Stomach (tissue), 8 donors: ENCODE measurements at regions not wholly inside any gene's neighbourhood (a gene's known extent, or its start where the extent isn't known, plus 50 kb on each side); places are given as distances from the start of the nearest gene placed in this dataset.
A peak's percentile ranks its signal among the peaks of the same experiment; 100 is the strongest.

Experiments used
- DNase-seq, 2 donors: peaks; one replicate each; pipeline versions ENCODE4 v3.0.0 to v3.0.0-alpha.2; 2013 to 2019
- H3K27ac ChIP-seq, 5 donors: fragments of 200-600 bp in 4 of 5; sonication (generic) in 4 of 5; one replicate each; pipeline ENCODE4 v1.5.1; 2013 to 2019; ENCODE audit warnings: mild to moderate bottlenecking in 1 of 5, moderate library complexity in 1 of 5
- H3K27me3 ChIP-seq, 3 donors: fragments of 200-600 bp; sonication (generic); one replicate each; pipeline ENCODE4 v1.5.1; 2017 to 2019; ENCODE audit warnings: mixed run types in 1 of 3
- H3K36me3 ChIP-seq, 4 donors: fragments of 200-600 bp; sonication (generic); 1 replicate in 3 of 4; 2 replicates in 1 of 4; pipeline ENCODE4 v1.5.1; 2016 to 2019
- H3K4me1 ChIP-seq, 4 donors: fragments of 200-600 bp; sonication (generic); one replicate each; pipeline ENCODE4 v1.5.1; 2016 to 2019
- H3K4me3 ChIP-seq, 4 donors: fragments of 200-600 bp; sonication (generic) in 3 of 4; one replicate each; pipeline ENCODE4 v1.5.1; 2016 to 2019; ENCODE audit warnings: mild to moderate bottlenecking in 1 of 4
- H3K9me3 ChIP-seq, 4 donors: fragments of 200-600 bp; sonication (generic); one replicate each; pipeline ENCODE4 v1.5.1; 2016 to 2019
- EP300 ChIP-seq: sonication (generic); formaldehyde crosslinking; IDR thresholded peaks from one replicate; pipeline ENCODE4 v1.6.1; 2017; ENCODE audit warnings: antibody characterized with exemption
- POLR2A ChIP-seq, 4 donors: fragments of 450-650 bp; IDR thresholded peaks; one replicate each; pipeline ENCODE4 v1.6.1; 2016; ENCODE audit warnings: antibody characterized with exemption in 4 of 4, control low read depth in 2 of 4, mild to moderate bottlenecking in 1 of 4, moderate library complexity in 1 of 4
- POLR2AphosphoS5 ChIP-seq, 3 donors: sonication (generic); formaldehyde crosslinking; IDR thresholded peaks; one replicate each; pipeline ENCODE4 v1.6.1; 2016; ENCODE audit warnings: antibody characterized with exemption in 3 of 3
- WGBS, 5 donors: extraction: QIAGEN DNeasy Blood & Tissue Kit in 3 of 5; methylation state at CpG; one replicate each; pipeline versions ENCODE4 v1.1.5 to v1.1.7; 2013 to 2018; 5-methylcytosine and 5-hydroxymethylcytosine counted together
- intact Hi-C: fragments of 100-400 bp; cut with DNase I; formaldehyde crosslinking; loops from one replicate; pipeline ENCODE4 v1.15.1; 2023; ENCODE audit warnings: low total_unique reads
- TF ChIP-seq, protein P1 (sequence below), 7 experiments: fragments of 450-650 bp in 4 of 7; fragments of 200-600 bp in 3 of 7; sonication (generic) in 3 of 7; IDR thresholded peaks; one replicate each; pipeline ENCODE4 v1.5.1; 2016 to 2019; ENCODE audit warnings: antibody characterized with exemption in 7 of 7, control low read depth in 2 of 7, mild to moderate bottlenecking in 1 of 7
- donor health status: healthy with polysubstance abuse.
- donor health status: Bipolar disorder and iron deficiency.
- donor health status: healthy.

GRCh38 chr14:89654998-89655397, 238.0 kb upstream of the FOXN3 start:
- TF ChIP-seq POLR2AphosphoS5 (IDR thresholded peaks at IDR 0.05) (peak in 2 of 3 donors; percentile 54 to 59), EP300 (no peak)
- H3K4me3 ChIP-seq, result no peak overlapping the region
- H3K27me3 ChIP-seq, result no peaks in the 10 kb centered on the region
- intact Hi-C loops, result no loop called here
- no peaks in the 10 kb centered on the region for H3K9me3 ChIP-seq
- WGBS, 5 donors, result 19 to 50% (median 34%) methylated on average over 1 of the region's 1 CpG
- H3K27ac ChIP-seq, result no peak overlapping the region
- H3K4me1 ChIP-seq, result peaks cover 0 to 28% (median 16%) of the 10 kb centered on the region in 4 donors
- H3K36me3 ChIP-seq, result no peaks in the 10 kb centered on the region
- no peak for DNase-seq

- no peaks in the 10 kb centered on the region for H3K27me3 ChIP-seq
- peak overlapping the region in 1 of 5 donors; percentile 18 for H3K27ac ChIP-seq
- peaks cover 0 to 31% (median 10%) of the 10 kb centered on the region in 4 donors for H3K4me1 ChIP-seq
- 46 to 67% (median 52%) methylated on average over 4 of the region's 4 CpGs for WGBS, 5 donors
- no peaks in the 10 kb centered on the region for H3K36me3 ChIP-seq
- no peak overlapping the region for H3K4me3 ChIP-seq
- no peak for TF ChIP-seq POLR2A (IDR thresholded peaks at IDR 0.05)
- intact Hi-C loops, result no loop called here
- no peaks in the 10 kb centered on the region for H3K9me3 ChIP-seq
- DNase-seq, result no peak
These were observed 235.3 kb upstream of the FOXN3 start for GRCh38 chr14:89652352-89652751.

DNA sequence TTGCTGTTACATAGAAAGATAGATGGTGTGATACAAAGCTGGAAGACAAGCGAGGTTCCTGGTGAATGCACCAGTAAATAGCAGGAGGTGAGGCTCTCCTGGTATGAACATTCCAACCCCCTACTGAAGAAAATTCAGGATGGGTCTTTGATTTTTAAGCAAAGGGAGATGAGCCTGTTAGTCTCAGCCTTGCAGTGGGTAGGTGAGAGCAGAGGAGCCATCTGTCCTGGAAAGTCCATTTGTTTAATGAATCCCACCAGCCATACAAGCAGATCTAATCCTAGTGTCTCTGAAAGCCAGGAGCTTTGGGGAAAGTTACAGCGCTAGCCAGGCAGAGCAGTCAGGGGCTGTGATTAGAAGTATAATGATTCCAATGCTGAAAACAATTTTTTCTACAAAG, 234.8 kb upstream of the FOXN3 start:
- H3K36me3 ChIP-seq, result no peaks in the 10 kb centered on the region
- no peak for DNase-seq
- intact Hi-C loops, result no loop called here
- H3K4me3 ChIP-seq, result no peak overlapping the region
- H3K4me1 ChIP-seq, result peaks cover 0 to 31% (median 10%) of the 10 kb centered on the region in 4 donors
- H3K9me3 ChIP-seq, result no peaks in the 10 kb centered on the region
- peak overlapping the region in 1 of 5 donors; percentile 18 for H3K27ac ChIP-seq
- H3K27me3 ChIP-seq, result no peaks in the 10 kb centered on the region
- 58 to 81% (median 76%) methylated on average over 2 of the region's 2 CpGs for WGBS, 5 donors
- TF ChIP-seq, protein P1, sequence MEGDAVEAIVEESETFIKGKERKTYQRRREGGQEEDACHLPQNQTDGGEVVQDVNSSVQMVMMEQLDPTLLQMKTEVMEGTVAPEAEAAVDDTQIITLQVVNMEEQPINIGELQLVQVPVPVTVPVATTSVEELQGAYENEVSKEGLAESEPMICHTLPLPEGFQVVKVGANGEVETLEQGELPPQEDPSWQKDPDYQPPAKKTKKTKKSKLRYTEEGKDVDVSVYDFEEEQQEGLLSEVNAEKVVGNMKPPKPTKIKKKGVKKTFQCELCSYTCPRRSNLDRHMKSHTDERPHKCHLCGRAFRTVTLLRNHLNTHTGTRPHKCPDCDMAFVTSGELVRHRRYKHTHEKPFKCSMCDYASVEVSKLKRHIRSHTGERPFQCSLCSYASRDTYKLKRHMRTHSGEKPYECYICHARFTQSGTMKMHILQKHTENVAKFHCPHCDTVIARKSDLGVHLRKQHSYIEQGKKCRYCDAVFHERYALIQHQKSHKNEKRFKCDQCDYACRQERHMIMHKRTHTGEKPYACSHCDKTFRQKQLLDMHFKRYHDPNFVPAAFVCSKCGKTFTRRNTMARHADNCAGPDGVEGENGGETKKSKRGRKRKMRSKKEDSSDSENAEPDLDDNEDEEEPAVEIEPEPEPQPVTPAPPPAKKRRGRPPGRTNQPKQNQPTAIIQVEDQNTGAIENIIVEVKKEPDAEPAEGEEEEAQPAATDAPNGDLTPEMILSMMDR (IDR thresholded peaks at IDR 0.05), result no peak
- no peak for TF ChIP-seq POLR2A (IDR thresholded peaks at IDR 0.05)
- no peak for TF ChIP-seq EP300
- TF ChIP-seq POLR2AphosphoS5 (IDR thresholded peaks at IDR 0.05), result no peak

DNA sequence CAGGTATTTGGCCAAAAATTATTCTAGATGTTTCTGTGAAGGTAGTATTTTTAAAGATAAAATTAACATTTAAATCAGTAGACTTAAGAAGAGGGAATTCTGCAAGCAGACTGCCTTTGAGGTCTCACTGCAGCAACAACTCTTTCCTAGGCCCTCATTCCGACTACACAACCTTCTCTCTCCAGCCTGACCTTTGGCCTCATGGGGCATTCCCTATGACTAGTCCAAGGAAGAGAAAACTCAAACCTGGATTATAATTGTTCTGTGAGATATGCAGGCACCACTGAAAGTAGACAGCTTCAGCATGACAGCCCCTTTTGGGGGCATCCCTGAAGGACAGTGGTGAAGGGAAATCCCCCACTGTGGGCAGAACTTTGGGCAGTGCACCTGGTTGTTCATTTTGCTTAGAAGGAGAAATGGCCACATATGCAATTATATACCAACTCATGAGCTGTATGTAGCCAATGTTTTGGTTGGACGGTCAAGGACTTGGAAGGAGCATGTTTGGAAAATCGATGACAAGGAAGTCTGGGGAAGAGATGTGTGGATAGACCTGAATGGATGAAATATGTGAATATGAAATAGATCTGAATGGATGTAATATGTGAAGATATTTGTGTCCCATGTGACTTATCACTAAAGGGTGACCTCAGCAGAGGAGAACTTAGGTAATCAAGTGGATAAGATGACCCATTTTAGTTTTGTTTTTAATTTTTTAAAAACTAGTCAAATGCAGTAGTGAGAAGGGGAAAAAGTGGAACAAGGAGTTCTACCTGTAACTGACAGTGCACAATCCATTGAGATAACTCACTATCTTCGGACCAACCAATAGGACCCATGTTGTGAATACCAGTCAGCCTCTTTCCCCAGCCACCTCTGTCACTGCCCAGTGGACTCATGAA, 233.3 kb upstream of the FOXN3 start:
- TF ChIP-seq POLR2AphosphoS5 (IDR thresholded peaks at IDR 0.05), result no peak
- TF ChIP-seq EP300, result no peak
- no peak for TF ChIP-seq POLR2A (IDR thresholded peaks at IDR 0.05)
- TF ChIP-seq, protein P1 (IDR thresholded peaks at IDR 0.05), result no peak
- Histone ChIP-seq H3K4me1 (peaks cover 0 to 25% (median 6%) of the 10 kb centered on the region in 4 donors), H3K27ac (no peak overlapping the region), H3K9me3 (no peaks in the 10 kb centered on the region), H3K27me3 (no peaks in the 10 kb centered on the region), H3K4me3 (no peak overlapping the region), H3K36me3 (no peaks in the 10 kb centered on the region)
- intact Hi-C loops, result no loop called here
- 80 to 95% (median 90%) methylated on average over 4 of the region's 4 CpGs for WGBS, 5 donors
- DNase-seq, result no peak

DNA sequence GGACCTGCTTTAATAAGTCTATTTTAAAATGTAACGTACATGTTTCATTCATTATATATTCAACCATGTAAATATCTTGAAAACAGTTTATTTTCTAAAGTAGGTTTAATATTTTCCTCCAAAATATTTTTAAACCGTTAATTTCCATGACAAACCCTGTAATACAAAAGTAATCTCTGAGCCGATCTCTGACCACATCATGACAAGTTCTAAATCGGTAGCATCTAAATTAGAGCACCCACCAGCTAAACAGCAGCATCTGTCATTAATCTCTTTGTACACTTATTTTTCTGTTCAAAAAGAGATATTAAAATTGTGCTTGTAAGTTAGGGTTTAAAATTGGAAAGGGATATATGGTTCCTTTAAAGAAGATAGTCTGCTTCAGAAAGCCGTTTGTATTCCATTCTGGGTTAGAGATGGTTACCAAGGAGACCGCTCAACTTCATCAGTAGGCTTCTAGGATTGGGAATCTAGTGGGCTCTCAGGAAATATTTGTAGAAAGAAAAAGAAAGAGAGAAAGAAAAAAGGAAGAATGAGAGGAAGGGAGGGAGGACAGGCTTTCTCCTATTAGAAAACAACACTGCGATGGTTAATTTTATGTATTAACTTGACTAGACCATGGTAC, 232.5 kb upstream of the FOXN3 start:
- no peaks in the 10 kb centered on the region for H3K27me3 ChIP-seq
- TF ChIP-seq, protein P1 (IDR thresholded peaks at IDR 0.05), result no peak
- TF ChIP-seq EP300, result no peak
- no peak for TF ChIP-seq POLR2AphosphoS5 (IDR thresholded peaks at IDR 0.05)
- no peaks in the 10 kb centered on the region for H3K36me3 ChIP-seq
- WGBS, 5 donors, result 82 to 86% (median 84%) methylated on average over 7 of the region's 7 CpGs
- no peak for DNase-seq
- no peaks in the 10 kb centered on the region for H3K9me3 ChIP-seq
- no peak overlapping the region for H3K27ac ChIP-seq
- H3K4me1 ChIP-seq, result peaks cover 0 to 17% (median 3%) of the 10 kb centered on the region in 4 donors
- no peak overlapping the region for H3K4me3 ChIP-seq
- intact Hi-C loops, result no loop called here
